ENCODE measurements at regions not wholly inside any gene's neighbourhood (a gene's known extent, or its start where the extent isn't known, plus 50 kb on each side); places are given as distances from the start of the nearest gene placed in this dataset.
A peak's percentile ranks its signal among the peaks of the same experiment; 100 is the strongest.

DNA sequence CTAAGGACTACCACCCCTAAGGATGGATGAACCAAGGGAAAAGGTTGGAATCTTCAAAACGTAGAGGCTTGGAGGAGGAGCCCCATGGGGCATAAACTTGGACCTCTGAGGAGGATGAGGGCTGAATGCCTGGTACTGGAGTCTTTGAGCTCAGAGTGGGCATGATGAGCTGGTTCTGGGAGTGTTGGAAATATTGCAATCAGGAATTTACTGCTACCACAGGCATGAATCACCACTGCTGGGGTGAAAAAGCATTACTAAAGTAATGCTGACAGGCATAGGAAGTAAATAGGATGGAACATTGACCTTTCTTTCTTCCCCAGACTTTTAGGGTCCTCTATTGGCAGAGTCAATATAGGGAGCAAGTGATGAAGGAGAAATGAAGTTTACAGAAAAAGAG, 105.8 kb upstream of the RPS6KA3 start:
- FAIRE-seq, result no peak

DNA sequence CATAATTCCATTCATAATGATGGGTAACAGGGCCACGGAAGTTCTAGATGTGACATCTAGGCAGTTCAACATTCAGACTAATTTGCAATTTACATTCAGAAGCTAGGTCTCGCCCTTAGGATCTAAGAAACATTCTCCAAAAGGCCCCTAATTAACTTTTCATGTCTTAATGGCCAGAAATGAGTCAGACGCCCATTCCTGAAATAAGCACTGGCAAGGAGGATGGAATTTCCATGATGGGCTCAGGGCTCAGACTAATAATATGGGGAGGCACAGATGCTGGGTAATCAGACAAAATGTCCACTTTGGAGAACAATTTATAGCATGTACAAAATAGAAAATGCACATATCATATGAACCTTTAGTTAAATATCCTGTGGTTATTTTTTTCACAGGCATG, 102.8 kb upstream of the RPS6KA3 start:
- FAIRE-seq, result no peak

DNA sequence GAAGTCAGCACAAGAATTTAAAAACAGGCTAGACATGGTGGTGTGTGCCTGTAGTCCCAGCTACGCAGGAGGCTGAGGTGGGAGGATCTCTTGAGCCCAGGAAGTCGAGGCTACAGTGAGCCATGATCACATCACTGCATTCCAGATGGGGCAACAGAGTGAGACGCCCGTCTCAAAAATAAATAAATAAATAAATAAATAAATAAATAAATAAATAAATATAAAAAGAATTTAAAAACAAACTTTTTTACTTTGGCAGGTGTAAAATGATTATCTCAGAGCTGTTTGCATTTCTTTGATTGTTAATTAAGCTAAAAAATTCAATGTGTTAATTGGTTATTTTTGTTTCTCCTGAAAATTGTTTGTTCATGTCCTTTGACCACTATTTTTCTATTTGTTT, 97.5 kb upstream of the RPS6KA3 start:
- FAIRE-seq, result peak; percentile 14

DNA sequence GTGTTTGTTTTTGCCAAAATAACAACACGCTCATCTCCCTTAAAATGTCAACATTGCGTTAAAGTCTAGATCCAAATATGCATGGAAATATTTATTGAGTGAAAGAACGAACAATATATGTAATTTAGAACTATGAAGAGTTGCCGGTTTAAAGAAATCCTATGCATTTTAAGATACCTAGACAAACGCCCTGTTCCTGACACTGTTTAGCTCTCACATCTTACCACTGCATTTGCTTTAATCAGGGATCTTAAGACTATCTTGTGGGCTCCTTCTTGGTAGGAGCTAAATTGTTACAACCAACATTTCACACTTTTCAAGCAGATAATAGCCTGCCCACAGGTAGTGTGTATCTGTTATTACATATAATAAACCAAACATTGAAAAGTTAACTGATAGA, 96.6 kb upstream of the RPS6KA3 start:
- FAIRE-seq, result peak; percentile 28

DNA sequence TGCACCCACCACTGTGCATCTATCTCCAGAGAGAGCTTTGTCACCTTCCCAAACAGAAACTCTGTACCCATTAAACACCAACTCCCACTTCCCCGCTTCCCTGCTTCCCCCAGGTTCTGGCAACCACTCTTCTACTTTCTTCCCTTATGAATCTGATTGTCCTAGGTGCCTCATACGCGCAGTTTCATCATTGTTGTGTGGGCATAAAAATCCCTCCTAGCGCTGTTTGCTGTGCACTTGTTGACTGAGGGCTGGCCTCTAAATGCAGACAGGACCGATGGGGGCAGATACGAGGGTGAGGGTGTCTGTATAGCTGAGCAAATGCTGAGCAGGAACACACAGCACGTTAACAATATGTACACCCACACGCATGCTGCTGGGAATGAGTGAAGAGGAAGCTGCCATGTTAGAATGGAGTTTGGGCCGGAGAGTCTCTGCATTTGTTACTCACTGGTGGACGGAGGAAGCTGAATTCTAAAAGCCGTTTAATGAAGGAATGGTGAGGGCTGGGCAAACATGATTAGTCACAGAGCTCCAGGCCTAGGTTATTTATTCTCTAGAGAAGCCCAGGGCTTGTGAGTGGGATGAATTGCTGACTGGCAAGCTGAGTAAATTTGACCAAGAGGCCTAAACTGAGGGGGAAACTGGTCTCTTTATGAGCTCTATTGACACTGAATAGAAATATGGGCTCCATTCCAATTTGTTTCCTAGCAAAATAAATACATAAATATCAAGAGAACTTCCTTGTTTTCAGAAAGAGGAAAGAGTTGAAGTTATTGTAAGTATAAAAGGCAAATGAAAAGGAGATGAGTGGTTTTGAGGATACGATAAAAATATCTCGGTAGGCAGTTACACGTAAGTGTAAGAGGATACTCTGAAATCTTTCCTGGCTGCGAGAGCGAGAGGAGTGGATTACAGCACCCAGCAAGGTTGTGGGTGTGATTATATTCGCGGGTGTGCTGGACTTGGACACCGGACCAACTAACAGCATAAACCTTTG, 95.9 kb upstream of the RPS6KA3 start:
- peak; percentile 93 for FAIRE-seq

DNA sequence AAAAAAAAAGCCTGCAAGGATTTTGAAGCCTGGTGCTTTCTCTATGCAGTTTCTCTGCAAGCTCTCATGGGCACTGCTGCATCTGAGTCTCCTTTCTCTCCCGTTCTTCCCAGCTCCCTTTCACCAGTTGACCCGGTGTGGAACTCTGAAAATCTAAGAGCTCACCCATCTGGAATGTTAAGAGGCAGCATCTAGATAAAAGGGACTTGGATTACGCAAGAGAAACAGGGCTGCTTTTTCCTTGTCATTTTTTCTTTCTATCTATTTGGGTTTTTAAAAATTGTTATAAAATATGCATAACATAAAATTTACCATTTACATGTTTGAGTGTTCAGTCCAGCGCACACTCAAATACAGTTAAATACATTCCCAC, 95.2 kb upstream of the RPS6KA3 start:
- no peak for FAIRE-seq

DNA sequence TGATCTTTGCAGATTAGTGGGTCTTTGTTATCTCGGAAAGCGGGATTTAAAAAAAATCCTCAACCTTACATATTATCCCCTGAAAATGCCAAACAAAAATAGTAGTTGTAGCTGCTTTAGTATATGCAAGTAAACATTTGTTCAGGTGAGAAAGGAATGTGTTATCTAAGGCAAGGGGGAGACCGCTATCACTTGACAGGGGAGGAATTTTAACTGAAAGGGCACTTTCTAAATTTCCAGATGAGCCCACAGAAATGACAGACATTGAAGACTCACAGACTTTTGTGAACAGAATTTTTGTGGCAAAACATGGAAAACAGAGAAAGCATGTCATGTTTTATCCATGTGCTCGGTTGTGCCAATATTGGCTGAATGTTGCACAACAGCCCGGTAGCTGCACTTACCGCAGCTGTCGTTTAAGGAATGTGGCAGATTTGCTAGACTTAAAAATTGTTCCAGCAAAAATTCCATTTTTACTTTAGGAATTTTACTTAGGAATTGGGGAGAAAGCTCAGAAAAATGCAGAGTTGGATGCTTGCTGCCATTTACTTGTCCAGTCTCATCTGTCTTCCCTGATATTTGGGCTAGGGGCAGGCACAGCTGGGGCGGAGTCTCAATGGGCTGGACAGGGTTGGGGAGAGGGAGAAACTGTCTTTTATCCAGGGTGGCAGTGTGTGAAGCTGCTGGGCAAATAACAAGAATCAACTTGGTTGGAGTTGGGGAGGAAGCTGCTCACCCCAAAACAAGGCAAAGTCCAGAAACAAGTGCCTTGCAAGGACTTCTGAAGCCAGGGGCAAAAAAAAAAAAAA, 94.6 kb upstream of the RPS6KA3 start:
- FAIRE-seq, result peak; percentile 41

DNA sequence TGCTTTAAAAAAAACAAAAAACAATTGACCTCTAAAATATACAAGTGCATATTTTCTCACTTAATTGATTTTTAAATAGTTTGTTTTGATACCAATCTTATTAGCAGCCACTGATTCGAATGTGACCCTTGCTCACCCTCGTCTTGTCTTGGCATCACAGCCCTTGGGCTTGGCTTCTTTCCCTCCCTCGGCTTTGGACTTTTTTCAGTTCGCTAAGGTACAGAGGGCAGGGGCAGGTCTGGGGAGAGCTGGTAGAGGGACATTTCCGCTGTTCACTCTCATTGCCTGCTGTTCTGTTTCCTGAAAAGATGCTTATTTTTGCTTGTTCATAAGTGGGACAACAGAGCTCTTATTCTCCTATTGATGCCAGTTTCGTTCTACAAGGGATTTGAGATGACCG, 88.5 kb upstream of the RPS6KA3 start:
- FAIRE-seq, result no peak

DNA sequence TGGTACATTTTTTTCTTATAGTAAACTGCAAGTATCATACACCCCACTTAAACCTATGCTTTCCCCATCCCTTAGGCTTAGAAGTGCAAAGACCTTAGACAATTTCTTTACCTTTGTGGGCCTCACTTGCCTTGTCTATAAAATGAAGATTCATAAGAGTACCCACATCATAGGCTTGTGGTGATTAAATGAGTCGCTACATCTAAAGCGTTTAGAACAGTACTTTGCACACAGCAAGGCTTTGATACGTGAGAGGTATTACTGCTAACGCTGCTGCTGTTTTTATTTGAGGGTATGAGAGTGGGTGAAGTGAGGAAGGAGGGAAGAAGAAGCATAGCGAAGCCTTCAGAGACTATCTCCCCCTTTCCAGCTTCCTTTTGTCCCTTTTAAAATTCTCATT, 87.8 kb upstream of the RPS6KA3 start:
- no peak for FAIRE-seq

DNA sequence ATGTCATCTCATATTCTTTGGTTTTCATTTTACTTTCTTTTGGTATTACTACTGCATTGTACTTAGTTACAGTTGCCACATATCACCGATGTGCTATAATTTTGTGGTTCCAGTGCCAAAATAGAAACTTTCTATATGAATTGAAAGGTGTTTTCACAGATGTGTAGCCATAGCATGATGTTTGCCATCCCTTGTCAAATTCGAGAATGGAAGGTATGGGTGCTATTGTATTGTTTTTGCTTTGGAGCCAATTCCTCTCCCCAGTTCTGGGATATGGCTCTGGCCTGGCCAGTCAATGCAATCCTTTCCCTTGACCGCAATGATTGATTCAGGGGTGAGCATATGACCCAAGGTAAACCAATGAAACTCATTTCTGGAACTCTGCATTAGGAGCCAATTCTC, 86.2 kb upstream of the RPS6KA3 start:
- FAIRE-seq, result no peak

DNA sequence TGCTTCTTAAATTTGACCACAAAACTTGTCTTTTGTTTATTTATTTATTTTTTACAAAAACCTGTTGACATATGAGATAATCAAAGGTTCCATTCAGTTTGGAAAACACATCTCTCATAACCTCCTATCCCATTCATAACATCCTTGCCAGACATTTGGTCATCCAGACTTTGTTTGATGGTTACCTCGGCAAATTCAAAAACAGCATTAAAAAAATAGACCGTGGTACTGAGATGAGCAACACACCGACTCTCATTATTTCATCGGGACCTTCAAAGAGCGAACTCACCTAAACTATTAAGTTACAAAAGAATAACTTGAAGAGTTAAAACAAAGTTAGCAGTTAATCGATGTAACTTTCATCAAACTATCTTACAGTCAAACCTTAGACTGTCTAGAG, 85.8 kb upstream of the RPS6KA3 start:
- FAIRE-seq, result no peak

DNA sequence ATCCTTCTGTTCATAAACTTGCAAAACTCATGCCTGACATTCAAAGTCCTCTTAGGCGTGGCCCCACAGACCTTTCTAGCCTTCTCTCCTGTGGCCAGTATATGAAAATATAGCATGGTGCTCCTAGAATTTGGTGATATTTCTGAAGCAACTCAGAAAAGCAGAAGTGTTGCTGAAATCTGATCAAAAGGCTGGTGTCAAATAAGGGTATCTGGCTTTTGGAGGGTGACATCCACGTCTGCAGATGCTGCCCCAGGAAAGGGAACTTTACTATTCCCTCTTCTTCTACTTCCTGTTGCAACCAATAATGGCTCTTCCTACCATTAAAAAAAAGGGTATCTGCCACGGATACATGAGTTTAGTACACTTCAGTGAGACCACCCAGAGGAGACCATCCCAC, 83.9 kb upstream of the RPS6KA3 start:
- no peak for FAIRE-seq

DNA sequence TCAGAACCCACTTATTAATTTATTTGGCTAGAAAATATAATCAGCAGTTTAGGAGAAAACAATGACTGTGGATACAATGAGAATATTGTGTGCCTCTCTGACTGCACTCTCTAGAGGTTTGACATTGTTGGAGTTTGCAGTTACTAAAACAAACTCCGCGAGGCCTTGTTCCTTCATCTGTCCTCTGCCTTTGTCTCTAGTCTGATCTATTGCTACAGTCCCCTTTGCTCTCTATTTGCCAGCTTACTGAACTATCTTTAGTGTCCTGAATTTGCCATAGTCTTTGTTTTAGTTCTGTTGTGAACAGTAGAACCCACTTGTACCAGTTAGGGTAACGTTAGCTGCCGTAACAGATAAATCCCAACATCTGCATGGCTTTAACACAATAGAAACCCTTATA, 81.4 kb upstream of the RPS6KA3 start:
- no peak for FAIRE-seq

DNA sequence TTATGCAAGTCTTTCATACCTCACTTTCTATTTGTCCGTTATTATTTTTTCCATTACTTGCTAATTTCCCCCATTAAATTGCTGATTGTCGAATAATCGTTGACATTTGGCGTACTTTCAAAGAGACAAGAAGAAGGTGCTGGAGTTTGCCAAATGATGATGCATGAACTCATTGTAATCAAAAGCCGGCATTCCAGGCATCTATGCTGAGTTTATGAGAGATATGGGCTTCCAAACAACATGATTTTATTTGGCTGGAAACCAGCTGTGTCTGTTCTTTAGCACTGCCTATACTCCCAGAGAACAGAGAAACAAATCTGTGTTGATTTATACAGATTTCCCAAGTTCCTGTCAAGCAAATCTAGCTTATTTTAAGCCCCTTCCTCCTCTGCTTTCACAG, 80.8 kb upstream of the RPS6KA3 start:
- no peak for FAIRE-seq

DNA sequence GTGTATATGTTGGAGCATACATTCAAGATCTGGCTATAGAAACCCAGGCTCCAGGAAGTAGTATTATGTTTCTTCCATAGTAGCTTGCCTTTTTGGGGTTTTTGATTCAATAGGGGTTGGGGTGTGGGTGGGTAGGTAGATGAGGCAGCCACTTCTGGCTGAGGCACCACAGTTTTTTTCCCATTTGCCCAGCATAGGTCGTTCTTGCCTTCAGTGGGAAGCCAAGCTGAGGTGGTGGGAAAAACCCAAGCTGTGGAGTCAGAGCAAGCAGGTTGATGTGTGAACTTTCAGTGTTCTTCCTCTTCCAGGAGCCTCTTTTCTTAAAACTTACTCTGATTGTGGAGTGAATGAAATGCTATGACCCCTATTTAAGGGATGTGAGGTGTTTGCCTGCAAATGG, 67.0 kb upstream of the RPS6KA3 start:
- no peak for FAIRE-seq

DNA sequence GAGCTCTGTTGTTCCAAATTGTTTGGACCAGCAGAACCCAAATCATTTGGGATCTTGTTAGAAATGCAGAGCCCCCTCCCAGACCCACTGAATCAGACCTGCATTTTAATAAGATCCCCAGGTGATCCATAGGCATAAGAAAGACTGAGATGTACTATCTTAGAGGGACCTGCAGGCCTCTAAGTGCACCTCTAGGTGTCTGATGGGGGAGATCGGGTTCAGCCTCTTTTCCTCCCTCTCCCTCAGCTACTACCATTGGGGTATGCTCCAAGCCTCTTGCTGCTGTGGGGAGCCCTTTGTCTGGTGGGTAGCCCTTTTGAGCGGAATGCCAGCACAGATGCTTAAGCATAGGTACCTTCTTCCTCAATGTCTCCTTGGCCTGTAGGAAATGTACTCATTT, 63.8 kb upstream of the RPS6KA3 start:
- no peak for FAIRE-seq

DNA sequence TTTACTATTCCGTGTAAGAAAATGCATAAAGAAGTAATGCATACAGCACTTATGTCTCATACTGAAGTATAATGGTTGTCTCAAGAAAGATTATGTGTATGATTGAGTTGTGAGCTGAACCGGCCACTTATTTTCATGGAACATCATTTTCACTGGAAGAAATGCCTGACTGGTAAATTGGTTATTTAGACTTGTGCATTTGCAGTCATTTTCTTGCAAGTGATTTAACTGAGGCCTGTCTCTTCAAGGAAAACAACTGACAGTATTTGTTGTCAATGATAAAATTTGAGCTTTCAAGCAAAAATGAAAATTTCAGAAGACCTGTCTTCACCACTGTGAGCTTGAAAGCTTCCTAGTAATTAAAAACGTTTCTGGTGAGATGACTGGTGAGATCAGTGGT, 62.7 kb upstream of the RPS6KA3 start:
- no peak for FAIRE-seq

DNA sequence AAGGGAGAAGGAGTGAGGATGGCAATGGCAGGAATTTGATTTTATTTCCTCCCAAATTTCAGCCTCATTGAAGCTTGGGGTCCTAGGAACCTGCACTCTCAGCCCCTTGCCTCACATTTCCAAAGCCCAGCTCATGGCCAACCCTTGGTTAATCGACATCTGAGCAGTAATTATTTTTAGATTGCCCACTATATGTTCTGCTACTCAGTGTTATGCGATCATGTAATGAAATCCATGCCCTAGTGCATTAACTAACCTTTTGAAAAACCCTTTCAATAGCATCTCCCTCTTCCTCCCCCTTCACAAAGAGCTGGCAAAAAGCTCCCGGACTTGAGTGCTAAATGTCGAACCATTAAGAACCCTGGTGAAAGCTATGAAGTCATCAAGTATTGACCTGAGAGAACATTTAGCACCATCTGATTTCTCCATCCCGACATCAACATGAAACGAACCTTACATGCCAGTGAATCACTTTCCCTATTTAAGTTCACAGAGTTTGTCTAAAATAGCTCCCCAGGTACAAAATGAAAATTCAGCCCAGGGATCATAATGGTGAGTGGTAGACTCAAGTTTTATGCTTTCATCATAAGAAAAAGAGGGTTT, 59.2 kb upstream of the RPS6KA3 start:
- FAIRE-seq, result no peak

DNA sequence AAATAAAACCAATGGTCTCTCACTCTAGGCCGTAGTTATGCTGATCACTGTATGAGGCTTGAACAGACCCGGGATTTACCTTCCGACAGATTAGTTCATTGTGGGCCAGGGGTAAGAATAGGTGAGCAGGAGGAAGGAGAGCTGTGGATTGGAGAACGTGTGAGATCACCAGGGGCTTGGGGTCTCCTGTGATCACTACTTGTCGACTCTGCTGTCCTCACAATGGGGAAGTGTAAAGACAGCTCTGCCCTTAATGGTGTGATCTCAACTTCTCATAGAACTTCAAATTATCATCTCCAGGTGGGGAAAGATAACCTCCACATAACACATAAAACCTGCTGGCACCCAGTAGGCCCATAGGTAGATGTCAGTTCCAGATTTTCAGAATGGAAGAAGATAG, 56.2 kb upstream of the RPS6KA3 start:
- FAIRE-seq, result no peak

DNA sequence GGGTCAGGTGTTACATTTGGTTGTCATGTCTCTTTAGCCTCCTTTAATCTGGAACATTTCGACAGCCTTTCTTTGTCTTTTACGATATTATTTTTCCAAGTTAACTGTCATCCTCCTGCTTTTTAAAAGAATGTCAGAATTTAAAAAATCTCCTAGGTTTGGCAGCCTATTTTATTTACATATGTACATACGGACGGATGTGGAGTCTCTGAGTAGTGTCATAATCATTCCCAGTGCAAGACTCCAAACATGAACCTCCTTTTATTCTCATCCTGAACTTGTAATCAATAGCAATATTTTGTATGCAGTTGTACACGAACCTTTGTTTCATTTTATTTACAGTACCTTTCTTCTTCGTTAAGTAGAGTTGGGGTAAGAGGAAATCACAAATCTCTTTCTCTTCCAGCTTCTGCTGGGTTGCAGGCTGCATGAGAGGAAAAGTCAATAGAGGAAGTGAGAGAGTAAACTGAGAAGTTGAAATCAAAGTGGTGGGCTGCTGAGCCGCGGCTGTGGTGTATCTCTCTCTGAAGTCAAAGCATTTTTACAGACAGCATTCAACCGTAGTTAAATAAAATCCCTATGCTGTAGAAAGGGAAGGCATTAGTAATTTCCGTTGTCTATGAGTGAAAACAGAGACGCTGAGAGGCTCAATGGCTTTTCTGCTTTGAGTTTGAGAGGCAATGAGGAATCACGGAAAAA, 53.9 kb upstream of the RPS6KA3 start:
- FAIRE-seq, result no peak

DNA sequence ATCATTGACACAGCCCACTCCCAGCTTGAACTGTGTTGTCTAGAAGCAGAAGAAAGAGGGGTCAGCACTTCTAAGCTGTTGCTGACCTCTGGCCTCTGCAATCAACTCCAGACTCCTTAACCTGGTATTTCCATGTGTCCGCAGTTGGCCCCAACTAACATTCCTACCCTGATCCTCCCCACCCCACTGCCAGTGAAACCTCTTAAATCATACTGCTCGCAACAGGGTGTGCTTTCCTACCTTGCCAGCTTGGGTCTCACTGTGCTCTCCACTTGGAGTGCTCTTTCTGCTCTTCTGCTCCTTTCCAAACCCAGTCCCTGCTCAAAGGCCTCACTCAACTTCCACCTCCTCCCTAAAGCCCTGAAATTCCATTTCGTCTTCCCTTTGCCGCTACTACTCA, 52.3 kb upstream of the RPS6KA3 start:
- FAIRE-seq, result no peak

DNA sequence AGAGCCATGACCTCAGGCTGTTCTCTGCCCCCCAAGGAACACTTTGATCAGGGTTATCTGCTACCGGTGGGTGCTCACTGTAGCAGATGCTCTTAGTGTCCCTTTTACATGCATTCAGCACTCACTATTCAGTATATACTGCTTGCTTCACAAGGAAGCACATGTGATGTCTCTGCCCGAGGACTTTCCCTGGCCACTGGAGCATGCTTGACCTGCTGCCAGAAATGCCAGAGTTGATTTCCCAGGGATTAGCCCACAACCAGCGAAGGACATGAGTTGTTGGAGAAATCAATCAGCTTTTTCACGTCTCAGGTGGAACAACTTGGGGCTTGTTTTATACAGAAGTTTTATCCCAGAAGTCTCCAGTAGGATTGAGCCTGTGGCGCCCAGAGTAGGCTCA, 51.2 kb upstream of the RPS6KA3 start:
- no peak for FAIRE-seq
